Activated CD8-positive, alpha-beta T cell treated with anti-CD3 and anti-CD28 coated beads, Interleukin-2, amount 10 ng/mL, durations not matched to agents 7 days and 5 days (primary cell): ENCODE measurements at regions not wholly inside any gene's neighbourhood (a gene's known extent, or its start where the extent isn't known, plus 50 kb on each side); places are given as distances from the start of the nearest gene placed in this dataset.
A peak's percentile ranks its signal among the peaks of the same experiment; 100 is the strongest.

Experiments
- ATAC-seq: fragments of 150-1000 bp; cut with Tn5 transposase; one replicate; pipeline ENCODE4 v1.10.0; 2021; ENCODE audit warnings: moderate library complexity
- CTCF ChIA-PET: fragments of 350-600 bp; sonication (Branson Sonifier 250); formaldehyde crosslinking; loops from one replicate; lab custom pipeline; 2021; ENCODE audit warnings: antibody characterized with exemption; lab: Charles Lee
- POLR2A ChIA-PET: fragments of 350-600 bp; sonication (Branson Sonifier 250); formaldehyde crosslinking; loops from one replicate; lab custom pipeline; 2021; ENCODE audit warnings: antibody characterized with exemption; lab: Charles Lee
- DNase-seq: peaks from one replicate; pipeline ENCODE4 v3.0.0-alpha.2; 2020
- H3K27ac Mint-ChIP-seq: one replicate; pipeline ENCODE4 v1.8.0; 2021; ENCODE audit warnings: mild to moderate bottlenecking, mixed read lengths
- H3K27me3 Mint-ChIP-seq: one replicate; pipeline ENCODE4 v1.8.0; 2021; ENCODE audit warnings: low read depth, mixed read lengths
- H3K36me3 Mint-ChIP-seq: one replicate; pipeline ENCODE4 v1.8.0; 2021; ENCODE audit warnings: low read depth, mixed read lengths
- H3K4me1 Mint-ChIP-seq: one replicate; pipeline ENCODE4 v1.8.0; 2021; ENCODE audit warnings: low read depth, mixed read lengths
- H3K4me3 Mint-ChIP-seq: one replicate; pipeline ENCODE4 v1.8.0; 2021; ENCODE audit warnings: mild to moderate bottlenecking, mixed read lengths
- H3K9me3 Mint-ChIP-seq: one replicate; pipeline ENCODE4 v1.8.0; 2022; ENCODE audit warnings: mixed read lengths; ENCODE audit not compliant: insufficient read depth

GRCh38 chr4:123064390-123064789 is 142.0 kb upstream of the NUDT6 start:
- ChIA-PET POLR2A (no interaction called here), CTCF (interaction anchor here (1.0 kb wide), 1 partner anchor 22 kb away, joined by 4 read pairs; no protein-coding TSS in a partner anchor)
- DNase-seq: no peak
- H3K4me3 Mint-ChIP-seq: no peak overlapping the region
- H3K27ac Mint-ChIP-seq: no peak overlapping the region
- no peaks in the 10 kb centered on the region for H3K27me3 Mint-ChIP-seq
- no peaks in the 10 kb centered on the region for H3K4me1 Mint-ChIP-seq
- H3K36me3 Mint-ChIP-seq: peaks cover 11% of the 10 kb centered on the region
- no peaks in the 10 kb centered on the region for H3K9me3 Mint-ChIP-seq
- no peak for ATAC-seq

DNA sequence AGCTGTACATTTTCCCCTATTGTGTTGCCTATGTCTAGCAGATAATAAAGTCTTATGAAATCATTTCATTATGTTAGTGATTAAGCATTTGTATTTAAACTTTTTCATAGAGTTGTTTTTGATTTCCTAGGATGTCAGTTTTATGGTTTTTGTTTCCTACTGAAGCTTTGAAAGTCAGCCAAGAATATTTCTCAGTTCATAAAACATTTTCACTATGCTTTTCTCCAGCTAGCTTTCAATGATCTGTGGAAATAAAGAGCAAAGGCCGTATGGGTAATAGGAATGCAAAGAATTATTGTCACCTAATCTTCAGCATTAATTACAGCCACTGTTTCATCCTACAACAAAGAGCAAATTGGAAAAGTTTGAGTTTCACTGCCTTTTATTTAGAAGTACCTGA is 145.7 kb upstream of the NUDT6 start:
- Mint-ChIP-seq H3K4me1 (no peaks in the 10 kb centered on the region), H3K9me3 (no peaks in the 10 kb centered on the region), H3K27me3 (no peaks in the 10 kb centered on the region), H3K36me3 (no peaks in the 10 kb centered on the region), H3K27ac (no peak overlapping the region), H3K4me3 (no peak overlapping the region)
- ChIA-PET POLR2A (no interaction called here), CTCF (no interaction called here)
- ATAC-seq (no peak), DNase-seq (no peak)

DNA sequence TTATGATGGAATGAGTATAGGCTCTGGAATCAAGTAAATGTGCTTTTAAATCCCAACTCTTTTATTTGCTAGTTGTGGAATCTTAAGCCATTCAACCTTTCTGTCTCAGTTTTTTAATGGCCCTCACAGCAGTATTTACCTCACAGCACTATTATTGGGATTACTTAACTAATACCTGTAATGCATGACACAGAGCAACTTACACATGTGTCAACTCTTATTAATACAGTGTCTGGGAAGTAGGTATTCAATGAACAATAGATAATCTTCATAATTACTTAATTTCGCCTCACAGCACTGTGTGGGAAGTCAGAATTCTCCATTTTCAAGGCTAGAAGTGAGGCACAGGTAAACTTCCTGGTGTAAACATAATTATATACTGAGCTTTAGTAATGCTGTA is 149.7 kb upstream of the NUDT6 start:
- no peak overlapping the region for H3K4me3 Mint-ChIP-seq
- POLR2A ChIA-PET: no interaction called here
- DNase-seq: no peak
- H3K27ac Mint-ChIP-seq: no peak overlapping the region
- no peaks in the 10 kb centered on the region for H3K4me1 Mint-ChIP-seq
- no peaks in the 10 kb centered on the region for H3K27me3 Mint-ChIP-seq
- peaks cover 2% of the 10 kb centered on the region for H3K36me3 Mint-ChIP-seq
- no peak for ATAC-seq
- H3K9me3 Mint-ChIP-seq: no peaks in the 10 kb centered on the region
- CTCF ChIA-PET: no interaction called here

GRCh38 chr4:123073650-123074049 is 151.3 kb upstream of the NUDT6 start:
- Mint-ChIP-seq H3K4me1 (no peaks in the 10 kb centered on the region), H3K27ac (no peak overlapping the region)
- no peak for ATAC-seq

GRCh38 chr4:123077330-123077729 is 154.9 kb upstream of the NUDT6 start:
- Mint-ChIP-seq H3K4me3 (no peak overlapping the region), H3K9me3 (no peaks in the 10 kb centered on the region), H3K36me3 (peaks cover 8% of the 10 kb centered on the region), H3K27ac (no peak overlapping the region), H3K4me1 (no peaks in the 10 kb centered on the region), H3K27me3 (no peaks in the 10 kb centered on the region)
- ATAC-seq (no peak), DNase-seq (no peak)
- CTCF ChIA-PET: no interaction called here
- POLR2A ChIA-PET: no interaction called here

More at GRCh38 chr4:123073650-123074049, 151.3 kb upstream of the NUDT6 start:
- H3K4me3 Mint-ChIP-seq: no peak overlapping the region
- ChIA-PET POLR2A (no interaction called here), CTCF (no interaction called here)
- H3K27me3 Mint-ChIP-seq: no peaks in the 10 kb centered on the region
- peaks cover 2% of the 10 kb centered on the region for H3K36me3 Mint-ChIP-seq
- H3K9me3 Mint-ChIP-seq: no peaks in the 10 kb centered on the region
- DNase-seq: no peak

DNA sequence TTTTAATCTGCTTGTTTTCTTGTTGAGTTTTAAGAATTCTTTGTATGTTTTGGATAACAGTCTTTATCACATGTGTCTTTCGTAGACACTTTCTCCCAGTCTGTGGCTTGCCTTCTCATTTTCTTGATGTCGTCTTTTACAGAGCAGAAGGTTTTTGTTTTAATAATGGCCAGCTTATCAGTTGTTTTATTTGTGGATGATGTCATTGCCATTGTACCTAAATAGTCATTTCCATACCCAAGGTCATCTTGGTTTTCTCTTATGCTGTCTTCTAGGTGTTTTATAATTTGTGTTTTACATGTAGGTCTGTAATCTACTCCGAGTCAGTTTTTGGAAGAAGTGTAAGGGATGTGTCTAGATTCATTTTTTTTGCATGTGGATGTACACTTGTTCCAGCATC is 159.6 kb upstream of the NUDT6 start:
- no peaks in the 10 kb centered on the region for H3K9me3 Mint-ChIP-seq
- ChIA-PET CTCF (no interaction called here), POLR2A (no interaction called here)
- DNase-seq: no peak
- no peaks in the 10 kb centered on the region for H3K4me1 Mint-ChIP-seq
- ATAC-seq: no peak
- no peak overlapping the region for H3K4me3 Mint-ChIP-seq
- peaks cover 7% of the 10 kb centered on the region for H3K36me3 Mint-ChIP-seq
- no peaks in the 10 kb centered on the region for H3K27me3 Mint-ChIP-seq
- H3K27ac Mint-ChIP-seq: no peak overlapping the region

DNA sequence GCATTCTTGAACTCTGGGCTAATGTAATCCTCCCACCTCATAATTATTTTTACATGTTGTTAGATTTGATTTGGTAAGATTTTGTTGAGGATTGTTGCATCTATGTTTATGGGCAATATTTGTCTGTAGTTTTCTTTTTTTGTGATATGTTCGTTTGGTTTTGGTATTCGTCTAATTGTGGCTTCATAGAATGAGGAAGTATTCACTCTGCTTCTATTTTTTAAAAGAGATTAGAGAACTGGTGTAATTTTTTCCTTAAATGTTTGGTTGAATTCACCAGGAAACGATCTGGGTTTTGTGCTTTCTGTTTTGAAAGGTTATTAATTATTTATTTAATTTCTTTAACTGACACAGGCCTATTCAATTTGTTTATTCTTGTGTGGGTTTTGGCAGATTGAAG is 161.2 kb upstream of the NUDT6 start:
- no peaks in the 10 kb centered on the region for H3K9me3 Mint-ChIP-seq
- CTCF ChIA-PET: no interaction called here
- H3K4me3 Mint-ChIP-seq: no peak overlapping the region
- no peaks in the 10 kb centered on the region for H3K4me1 Mint-ChIP-seq
- DNase-seq: no peak
- peaks cover 7% of the 10 kb centered on the region for H3K36me3 Mint-ChIP-seq
- no peaks in the 10 kb centered on the region for H3K27me3 Mint-ChIP-seq
- ATAC-seq: no peak
- H3K27ac Mint-ChIP-seq: no peak overlapping the region
- POLR2A ChIA-PET: no interaction called here

- Mint-ChIP-seq H3K9me3 (no peaks in the 10 kb centered on the region), H3K27ac (no peak overlapping the region), H3K36me3 (peaks cover 18% of the 10 kb centered on the region), H3K4me3 (no peak overlapping the region), H3K27me3 (no peaks in the 10 kb centered on the region), H3K4me1 (no peaks in the 10 kb centered on the region)
- DNase-seq (no peak), ATAC-seq (no peak)
- POLR2A ChIA-PET: no interaction called here
- CTCF ChIA-PET: no interaction called here
Observed at GRCh38 chr4:123088501-123088900, 166.1 kb upstream of the NUDT6 start.

DNA sequence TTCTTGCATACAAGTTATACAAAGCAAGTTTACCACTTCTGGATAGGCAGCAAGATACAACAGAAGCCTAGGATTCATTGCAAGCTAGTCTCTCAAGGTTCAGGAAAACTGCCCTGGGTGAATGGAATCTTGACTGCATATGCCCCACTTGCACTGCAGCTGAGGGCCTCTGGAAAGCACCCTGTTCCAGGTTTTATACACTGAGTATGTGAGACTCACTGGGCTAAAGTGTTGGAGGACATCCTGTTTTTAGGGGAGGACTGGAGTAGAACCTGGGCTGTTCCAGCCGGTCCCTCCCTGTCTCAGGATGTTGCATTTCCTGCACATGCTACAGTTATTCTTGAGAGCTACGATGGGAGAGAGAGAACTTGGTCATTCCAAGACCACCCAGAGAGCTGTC is 168.5 kb upstream of the NUDT6 start:
- Mint-ChIP-seq H3K27me3 (no peaks in the 10 kb centered on the region), H3K4me1 (no peaks in the 10 kb centered on the region), H3K36me3 (peaks cover 18% of the 10 kb centered on the region), H3K9me3 (no peaks in the 10 kb centered on the region), H3K27ac (no peak overlapping the region), H3K4me3 (no peak overlapping the region)
- ChIA-PET CTCF (interaction anchor here (0.8 kb wide), 1 partner anchor 333 kb away, joined by 4 read pairs; no protein-coding TSS in a partner anchor), POLR2A (no interaction called here)
- ATAC-seq (no peak), DNase-seq (no peak)

DNA sequence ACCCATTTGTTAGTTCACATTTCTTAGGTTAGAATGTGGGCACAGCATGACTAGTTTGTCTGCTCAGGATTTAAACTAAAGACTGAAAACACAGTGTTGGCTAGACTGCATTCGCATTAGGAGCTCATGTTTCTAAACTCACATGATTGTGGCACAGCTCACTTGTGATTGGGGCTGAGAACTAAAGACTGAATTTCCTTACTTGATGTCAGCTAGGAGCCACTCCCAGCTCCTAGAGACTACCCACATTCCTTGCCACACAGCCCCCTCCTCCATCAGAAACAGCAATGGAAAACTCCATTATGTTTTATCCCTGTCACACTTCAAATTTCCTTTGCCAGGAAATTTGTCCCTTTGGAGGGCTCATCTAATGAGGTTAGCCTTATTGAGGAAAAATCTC is 170.2 kb upstream of the NUDT6 start:
- no peaks in the 10 kb centered on the region for H3K4me1 Mint-ChIP-seq
- peaks cover 18% of the 10 kb centered on the region for H3K36me3 Mint-ChIP-seq
- DNase-seq (no peak), ATAC-seq (no peak)
- ChIA-PET CTCF (interaction anchor here (1.9 kb wide), 1 partner anchor 11 kb away, joined by 6 read pairs; no protein-coding TSS in a partner anchor), POLR2A (no interaction called here)
- H3K4me3 Mint-ChIP-seq: no peak overlapping the region
- H3K9me3 Mint-ChIP-seq: no peaks in the 10 kb centered on the region
- no peaks in the 10 kb centered on the region for H3K27me3 Mint-ChIP-seq
- no peak overlapping the region for H3K27ac Mint-ChIP-seq

DNA sequence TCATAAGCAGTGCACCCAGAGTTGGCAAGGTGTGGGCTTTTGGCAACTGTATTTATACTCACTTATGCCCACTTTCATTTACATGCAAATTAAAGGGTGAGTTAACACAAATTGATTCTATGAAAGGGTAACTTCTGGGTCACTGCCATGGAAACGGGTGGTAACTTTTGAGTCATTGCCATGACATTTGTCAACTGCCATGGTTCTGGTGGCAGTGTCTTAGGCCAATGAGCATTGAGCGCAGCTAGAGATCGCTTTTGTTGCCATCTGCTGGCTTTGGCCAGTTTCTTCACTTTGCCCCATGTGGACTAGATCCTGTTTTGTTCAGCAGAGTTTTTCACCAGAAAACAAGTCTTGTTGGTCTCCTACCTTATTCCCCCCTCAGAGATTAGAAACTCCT is 170.8 kb upstream of the NUDT6 start:
- Mint-ChIP-seq H3K4me3 (no peak overlapping the region), H3K36me3 (peaks cover 18% of the 10 kb centered on the region), H3K27ac (no peak overlapping the region), H3K9me3 (no peaks in the 10 kb centered on the region), H3K27me3 (no peaks in the 10 kb centered on the region), H3K4me1 (no peaks in the 10 kb centered on the region)
- DNase-seq (no peak), ATAC-seq (no peak)
- ChIA-PET POLR2A (no interaction called here), CTCF (interaction anchor here (1.9 kb wide), 1 partner anchor 10 kb away, joined by 6 read pairs; no protein-coding TSS in a partner anchor)

DNA sequence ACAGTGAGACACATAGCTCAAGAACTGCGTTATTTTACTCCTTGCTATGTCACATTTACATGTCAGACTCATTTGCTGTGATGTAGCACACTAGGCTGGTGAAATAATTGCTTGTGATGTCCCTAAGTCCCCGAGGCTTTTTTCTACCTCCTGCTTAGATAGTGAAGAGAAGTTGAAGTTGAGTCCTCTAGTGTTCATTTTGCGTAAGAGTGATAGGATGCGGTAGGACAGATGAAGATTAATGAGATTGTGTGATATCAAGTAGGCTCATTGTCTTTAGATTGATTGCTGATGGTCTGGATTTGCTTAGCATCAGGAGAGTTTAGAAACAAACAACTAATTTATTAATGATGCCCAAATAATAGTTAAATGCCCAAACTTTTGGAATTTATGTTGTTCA is 173.6 kb upstream of the NUDT6 start:
- ChIA-PET CTCF (interaction anchor here (1.0 kb wide), 1 partner anchor 8 kb away, joined by 3 read pairs; no protein-coding TSS in a partner anchor), POLR2A (no interaction called here)
- no peaks in the 10 kb centered on the region for H3K9me3 Mint-ChIP-seq

DNA sequence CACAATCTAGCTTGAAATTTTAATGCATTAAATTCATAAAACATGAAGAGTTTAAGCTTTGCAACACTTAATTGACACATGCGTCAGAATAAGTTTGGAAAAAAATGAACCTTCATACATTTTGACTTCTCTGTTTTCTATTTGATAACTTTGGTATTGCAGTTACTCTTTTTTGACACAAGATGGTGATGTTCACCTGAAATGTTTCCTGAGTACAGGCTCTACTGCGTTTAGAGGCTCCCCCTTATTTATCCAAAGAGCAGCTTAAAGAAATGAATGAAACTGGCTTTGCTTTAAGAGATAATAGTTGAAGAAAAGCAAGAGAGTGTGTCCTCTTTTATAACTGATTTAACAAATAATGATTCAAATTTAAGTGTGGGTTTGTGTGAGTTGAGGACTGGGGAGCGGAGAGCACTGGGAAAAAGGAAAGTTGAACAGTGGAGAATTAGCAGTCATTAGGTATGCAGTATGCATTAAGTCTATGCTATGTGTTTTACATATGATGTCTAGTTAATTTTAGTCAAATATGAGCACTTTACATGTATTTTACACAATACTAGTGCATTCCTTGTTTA is 180.6 kb upstream of the NUDT6 start:
- no peak for DNase-seq
- Mint-ChIP-seq H3K4me3 (no peak overlapping the region), H3K36me3 (no peaks in the 10 kb centered on the region), H3K27me3 (no peaks in the 10 kb centered on the region), H3K9me3 (no peaks in the 10 kb centered on the region), H3K27ac (no peak overlapping the region), H3K4me1 (no peaks in the 10 kb centered on the region)
- peak; percentile 70 for ATAC-seq
- POLR2A ChIA-PET: no interaction called here
- CTCF ChIA-PET: interaction anchor here (0.9 to 2.0 kb wide), 9 partner anchors 10 to 670 kb away, joined by 3 to 10 read pairs (median 3); no protein-coding TSS in a partner anchor

More for the DNA sequence above, 173.6 kb upstream of the NUDT6 start:
- no peak for ATAC-seq
- no peak for DNase-seq
- no peaks in the 10 kb centered on the region for H3K27me3 Mint-ChIP-seq
- no peak overlapping the region for H3K4me3 Mint-ChIP-seq
- no peak overlapping the region for H3K27ac Mint-ChIP-seq
- H3K4me1 Mint-ChIP-seq: no peaks in the 10 kb centered on the region
- peaks cover 11% of the 10 kb centered on the region for H3K36me3 Mint-ChIP-seq
